C4-2B (cell line): ENCODE measurements at regions not wholly inside any gene's neighbourhood (a gene's known extent, or its start where the extent isn't known, plus 50 kb on each side); places are given as distances from the start of the nearest gene placed in this dataset.

Experiments used
- ZFX ChIP-seq: fragments of 450-650 bp; IDR thresholded peaks from 2 replicates; pipeline ENCODE4 v1.6.1; 2017
- TF ChIP-seq, protein P1 (sequence below): fragments of 450-650 bp; conservative IDR thresholded peaks from 2 replicates; pipeline ENCODE4 v1.5.1; 2017; ENCODE audit warnings: mild to moderate bottlenecking

DNA sequence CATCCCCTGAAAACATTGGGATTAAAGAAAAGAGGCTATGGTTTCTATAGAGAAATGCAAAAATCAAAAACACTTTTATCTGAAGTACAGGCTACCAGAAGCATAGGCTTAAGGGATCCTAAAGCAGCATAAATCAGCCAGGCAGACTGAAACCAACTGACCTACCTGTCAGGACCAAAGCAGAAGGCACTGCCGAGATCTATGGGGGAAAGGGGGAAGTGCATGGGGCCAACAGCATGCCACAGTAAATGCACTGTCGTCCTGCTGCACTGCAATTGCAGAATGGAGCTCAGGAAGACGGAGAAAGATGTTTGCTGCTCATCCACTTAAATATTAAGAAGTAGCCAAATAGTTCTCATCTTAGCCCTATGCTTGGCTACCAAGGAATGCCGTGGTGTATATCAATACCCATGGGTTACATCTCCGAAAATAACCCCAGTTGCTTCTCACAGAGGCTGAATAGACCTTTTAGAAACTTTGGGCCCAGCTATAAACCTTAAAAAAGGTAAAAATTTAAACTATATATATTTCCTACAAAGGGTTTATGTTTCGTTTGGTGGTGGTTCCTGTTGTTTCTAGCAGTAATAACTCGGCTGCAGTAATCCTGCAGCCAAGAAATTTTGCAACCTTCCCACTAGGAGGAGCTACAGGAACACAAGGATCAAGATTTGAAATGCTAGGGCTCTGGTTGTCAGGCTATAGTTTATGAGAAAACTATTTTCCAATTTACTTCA, 312.2 kb upstream of the DIAPH2 start:
- TF ChIP-seq, protein P1, sequence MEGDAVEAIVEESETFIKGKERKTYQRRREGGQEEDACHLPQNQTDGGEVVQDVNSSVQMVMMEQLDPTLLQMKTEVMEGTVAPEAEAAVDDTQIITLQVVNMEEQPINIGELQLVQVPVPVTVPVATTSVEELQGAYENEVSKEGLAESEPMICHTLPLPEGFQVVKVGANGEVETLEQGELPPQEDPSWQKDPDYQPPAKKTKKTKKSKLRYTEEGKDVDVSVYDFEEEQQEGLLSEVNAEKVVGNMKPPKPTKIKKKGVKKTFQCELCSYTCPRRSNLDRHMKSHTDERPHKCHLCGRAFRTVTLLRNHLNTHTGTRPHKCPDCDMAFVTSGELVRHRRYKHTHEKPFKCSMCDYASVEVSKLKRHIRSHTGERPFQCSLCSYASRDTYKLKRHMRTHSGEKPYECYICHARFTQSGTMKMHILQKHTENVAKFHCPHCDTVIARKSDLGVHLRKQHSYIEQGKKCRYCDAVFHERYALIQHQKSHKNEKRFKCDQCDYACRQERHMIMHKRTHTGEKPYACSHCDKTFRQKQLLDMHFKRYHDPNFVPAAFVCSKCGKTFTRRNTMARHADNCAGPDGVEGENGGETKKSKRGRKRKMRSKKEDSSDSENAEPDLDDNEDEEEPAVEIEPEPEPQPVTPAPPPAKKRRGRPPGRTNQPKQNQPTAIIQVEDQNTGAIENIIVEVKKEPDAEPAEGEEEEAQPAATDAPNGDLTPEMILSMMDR, result peak; percentile 80
- TF ChIP-seq ZFX, result no peak
